ENCODE measurements at regions not wholly inside any gene's neighbourhood (a gene's known extent, or its start where the extent isn't known, plus 50 kb on each side); places are given as distances from the start of the nearest gene placed in this dataset.

DNA sequence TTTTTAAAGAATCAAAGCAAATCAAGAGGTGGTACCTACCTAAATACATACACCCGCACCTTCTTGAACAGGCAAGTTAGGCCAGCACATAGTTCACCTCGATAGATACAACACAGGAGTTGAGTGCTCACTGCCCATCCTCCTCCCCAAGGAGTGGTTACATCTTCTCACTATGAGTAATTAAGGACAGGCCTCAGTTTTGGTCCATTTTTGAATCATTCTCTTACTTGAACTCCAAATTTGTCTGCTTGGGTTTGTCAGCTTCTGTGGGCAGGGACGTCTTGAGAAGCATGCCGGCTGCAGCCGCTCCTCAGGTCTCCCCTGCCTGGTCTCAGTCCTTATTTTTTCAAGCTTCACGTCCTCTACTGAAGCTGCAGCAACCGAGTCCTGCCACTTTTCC lies 190.6 kb upstream of the RBPJ start:
- no peak for DNase-seq (ENCODE audit: low read depth, low spot score)
- H3K27ac ChIP-seq: no peak overlapping the region

DNA sequence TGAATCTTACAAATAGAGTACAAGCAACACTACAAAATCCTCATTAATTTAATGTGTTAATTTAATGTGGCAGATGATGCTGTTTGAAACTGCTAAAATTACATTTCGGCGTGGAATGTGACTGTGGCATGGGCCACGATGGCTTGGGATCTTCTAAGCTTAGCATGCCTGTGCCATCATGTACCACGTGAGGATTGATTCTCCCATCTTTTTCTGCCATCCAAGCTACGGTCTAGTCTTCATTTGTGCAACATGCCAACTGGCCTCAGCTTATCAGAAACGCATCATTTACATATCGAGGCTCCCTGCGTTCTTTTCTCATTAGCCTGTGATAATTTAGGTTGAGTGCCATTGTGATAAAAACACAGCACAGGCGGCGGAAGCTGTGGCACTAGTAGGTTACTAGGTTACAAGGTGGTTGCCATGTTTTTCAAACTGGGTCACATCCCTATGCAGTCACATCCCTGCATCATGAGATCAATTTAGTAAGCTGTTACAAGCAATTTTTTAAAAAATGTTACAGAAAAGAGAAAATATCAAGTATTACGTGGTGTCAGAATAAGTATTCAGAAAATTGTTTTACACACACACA lies 189.9 kb upstream of the RBPJ start:
- H3K27ac ChIP-seq: no peak overlapping the region
- DNase-seq (ENCODE audit: low read depth, low spot score): no peak

DNA sequence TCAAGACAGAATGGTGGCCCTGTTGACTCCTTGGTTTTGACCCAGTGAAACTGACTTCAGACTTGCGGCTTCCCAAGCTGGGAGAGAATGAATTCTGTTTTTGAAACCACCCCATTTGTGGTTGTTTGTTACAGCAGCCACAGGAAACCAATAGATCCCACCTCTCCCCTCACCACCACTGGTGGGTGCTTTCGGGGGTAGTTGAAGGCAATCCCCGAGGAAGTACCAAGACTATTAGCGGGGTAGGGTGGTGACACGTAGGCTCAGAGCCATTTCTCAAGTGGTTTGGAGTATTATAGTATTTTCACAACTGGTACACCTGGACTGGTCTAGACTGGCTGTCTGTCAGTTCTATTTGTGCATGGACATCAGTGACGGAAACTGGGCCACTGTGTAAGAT lies 189.1 kb upstream of the RBPJ start:
- no peak for DNase-seq (ENCODE audit: low read depth, low spot score)

DNA sequence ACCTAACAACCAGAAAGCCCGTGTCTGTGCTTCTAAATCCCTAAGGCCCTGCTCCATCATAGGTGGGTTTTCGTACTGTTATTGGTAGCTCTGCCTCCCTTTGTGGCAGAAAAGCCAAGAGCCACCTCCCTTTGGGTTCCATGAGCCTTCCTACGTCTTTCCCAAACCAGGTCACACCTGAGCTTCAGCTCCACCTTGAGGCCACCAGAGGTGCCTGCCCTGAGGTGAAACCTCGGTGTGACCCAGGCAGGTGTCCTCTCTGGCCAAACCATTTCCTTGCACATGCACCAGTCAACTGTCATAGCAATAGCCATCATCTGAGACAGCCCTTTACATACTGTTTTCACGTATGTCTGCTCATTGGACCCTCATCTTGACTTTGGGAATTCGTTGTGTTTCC lies 188.0 kb upstream of the RBPJ start:
- DNase-seq (ENCODE audit: low read depth, low spot score): no peak
- no peak overlapping the region for H3K27ac ChIP-seq

More for the DNA sequence above, 189.1 kb upstream of the RBPJ start:
- H3K27ac ChIP-seq: no peak overlapping the region

DNA sequence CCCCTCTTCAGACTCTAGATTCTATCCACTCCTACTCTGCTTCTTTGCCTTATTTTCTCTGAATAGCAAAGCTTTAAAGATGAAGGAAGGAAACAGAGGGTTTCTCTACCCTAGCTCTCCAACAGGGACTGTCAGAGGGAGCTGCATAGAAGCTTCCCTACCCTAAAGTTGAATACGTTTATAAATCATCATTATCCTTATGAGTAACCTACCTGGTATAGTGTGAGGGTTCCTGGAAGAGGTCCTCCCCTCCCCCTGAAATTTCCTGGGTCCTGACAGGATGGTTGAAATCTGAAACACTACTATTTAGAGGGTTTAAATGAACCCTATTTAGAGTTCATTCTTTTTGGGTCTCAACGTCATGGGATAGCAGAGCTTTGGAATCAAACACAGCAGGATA lies 187.0 kb upstream of the RBPJ start:
- H3K27ac ChIP-seq: no peak overlapping the region
- DNase-seq (ENCODE audit: low read depth, low spot score): no peak

DNA sequence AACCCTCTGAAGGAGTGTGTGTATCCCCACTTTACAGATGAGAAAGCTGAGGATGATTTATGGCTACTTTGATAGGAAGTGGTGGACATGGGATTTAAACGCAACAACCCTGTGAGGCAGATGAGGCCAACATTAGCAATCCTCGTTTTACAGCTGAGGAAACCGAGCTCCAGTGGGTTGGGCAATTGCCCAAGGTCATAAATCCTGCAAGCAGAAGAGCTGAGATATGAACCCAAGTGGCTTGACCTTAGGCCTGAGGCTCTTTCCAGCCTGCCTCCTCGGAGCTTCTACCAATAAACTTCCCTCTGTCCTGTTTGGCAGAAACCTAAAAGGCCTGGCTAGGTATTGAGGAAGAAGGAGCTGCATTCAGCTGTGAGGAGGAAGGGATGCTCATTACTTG lies 185.5 kb upstream of the RBPJ start:
- DNase-seq (ENCODE audit: low read depth, low spot score): no peak
- H3K27ac ChIP-seq: no peak overlapping the region

DNA sequence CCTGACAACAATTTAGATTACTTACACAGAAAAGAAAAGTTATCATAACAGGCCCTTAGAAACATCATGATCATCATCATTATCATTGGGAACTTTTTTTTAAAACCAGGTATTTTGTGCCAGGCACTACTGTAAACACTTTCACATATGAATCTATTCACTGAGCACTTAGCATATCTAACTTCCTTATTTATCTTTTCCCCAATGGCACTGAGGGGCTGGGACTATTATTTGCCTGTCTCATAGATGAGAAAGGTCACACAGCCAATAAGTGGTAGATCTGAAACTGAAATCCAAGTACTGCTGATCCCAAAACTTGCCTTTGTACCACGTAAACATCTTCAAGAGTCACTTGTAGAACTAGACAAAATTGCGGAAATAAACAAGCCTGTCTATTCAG lies 184.2 kb upstream of the RBPJ start:
- no peak overlapping the region for H3K27ac ChIP-seq
- DNase-seq (ENCODE audit: low read depth, low spot score): no peak

DNA sequence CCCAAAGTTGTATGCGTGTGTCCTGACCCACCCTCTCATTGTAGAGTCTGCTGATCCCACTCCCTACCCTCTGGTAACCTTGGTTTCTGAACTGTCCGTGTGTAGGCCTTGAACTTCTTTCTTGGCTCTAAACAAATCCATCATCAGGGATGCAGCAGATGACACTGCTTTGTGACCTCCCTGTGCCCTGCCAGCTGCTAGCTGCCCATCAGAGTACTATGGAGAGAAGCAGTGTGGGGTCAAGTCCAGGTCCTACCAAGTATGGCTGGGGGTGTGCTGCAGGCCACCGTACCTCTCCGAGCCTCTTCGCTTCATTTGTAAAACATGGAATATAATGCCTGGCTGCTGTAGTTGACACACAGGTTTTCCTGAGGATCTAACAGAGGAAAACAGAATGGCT lies 183.5 kb upstream of the RBPJ start:
- H3K27ac ChIP-seq: no peak overlapping the region
- no peak for DNase-seq (ENCODE audit: low read depth, low spot score)

DNA sequence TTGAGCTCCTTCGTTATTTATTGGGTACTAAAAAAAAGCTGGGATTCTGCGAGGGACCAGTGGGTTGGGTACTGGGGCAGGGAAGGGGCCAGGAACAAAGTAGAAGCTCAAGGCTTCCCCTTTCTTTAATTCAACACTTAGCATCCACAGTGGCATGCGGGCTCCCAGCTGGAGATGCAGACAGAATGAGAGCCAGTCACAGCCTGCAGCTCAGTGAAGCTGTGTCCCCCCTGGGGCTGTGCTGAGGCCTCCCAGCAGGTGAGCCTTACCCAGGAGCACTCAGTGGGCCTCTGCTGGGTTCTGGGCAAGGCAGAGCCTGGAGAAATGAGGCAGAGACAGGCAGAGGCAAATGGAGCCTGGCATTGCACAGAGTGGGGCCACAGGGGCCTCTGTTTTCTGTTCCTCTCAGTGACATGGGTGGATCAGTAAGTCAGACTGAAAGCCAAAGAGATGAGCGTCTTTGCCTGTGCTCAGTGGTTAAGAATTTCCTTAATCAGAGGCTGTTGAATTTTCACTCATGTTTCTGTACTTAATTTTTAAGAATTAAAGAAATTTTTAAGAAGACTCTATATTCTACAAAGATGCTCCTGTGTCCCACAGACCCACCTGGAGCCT lies 181.4 kb upstream of the RBPJ start:
- no peak overlapping the region for H3K27ac ChIP-seq
- DNase-seq (ENCODE audit: low read depth, low spot score): no peak

DNA sequence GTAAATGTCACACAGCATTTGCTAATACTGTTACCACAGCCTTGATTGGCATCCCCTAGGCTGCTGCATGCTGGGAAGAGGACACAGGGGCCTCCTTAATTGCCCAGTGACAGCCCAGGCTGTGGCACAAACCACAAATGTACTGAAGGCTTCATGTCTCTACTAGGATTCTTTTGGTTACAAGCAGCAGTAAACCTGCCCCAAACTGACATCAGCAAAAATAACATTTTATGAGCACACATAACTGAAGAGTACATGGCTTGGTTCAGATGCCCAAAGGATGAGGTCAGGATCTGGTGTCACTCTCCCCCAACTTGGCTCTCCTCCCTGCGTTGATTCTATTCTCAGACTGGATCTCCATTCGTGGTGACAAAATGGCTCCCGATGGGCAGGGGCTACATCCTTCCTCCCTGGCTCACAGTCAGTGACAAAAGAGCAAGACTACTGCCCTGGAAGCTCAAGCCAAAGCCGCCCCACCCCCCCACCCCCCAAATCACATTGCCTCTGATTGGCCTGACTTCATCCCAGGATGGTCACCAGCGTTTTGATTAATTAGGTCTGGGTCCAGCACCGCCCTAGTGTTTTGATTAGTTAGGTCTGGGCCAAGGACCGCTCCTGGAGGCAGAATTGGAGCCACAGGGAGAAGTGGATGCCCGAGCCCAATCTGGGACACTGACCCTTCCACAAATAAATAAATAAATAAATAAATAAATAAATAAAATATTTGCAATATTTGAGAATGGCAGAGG lies 180.5 kb upstream of the RBPJ start:
- H3K27ac ChIP-seq: no peak overlapping the region
- DNase-seq (ENCODE audit: low read depth, low spot score): no peak

DNA sequence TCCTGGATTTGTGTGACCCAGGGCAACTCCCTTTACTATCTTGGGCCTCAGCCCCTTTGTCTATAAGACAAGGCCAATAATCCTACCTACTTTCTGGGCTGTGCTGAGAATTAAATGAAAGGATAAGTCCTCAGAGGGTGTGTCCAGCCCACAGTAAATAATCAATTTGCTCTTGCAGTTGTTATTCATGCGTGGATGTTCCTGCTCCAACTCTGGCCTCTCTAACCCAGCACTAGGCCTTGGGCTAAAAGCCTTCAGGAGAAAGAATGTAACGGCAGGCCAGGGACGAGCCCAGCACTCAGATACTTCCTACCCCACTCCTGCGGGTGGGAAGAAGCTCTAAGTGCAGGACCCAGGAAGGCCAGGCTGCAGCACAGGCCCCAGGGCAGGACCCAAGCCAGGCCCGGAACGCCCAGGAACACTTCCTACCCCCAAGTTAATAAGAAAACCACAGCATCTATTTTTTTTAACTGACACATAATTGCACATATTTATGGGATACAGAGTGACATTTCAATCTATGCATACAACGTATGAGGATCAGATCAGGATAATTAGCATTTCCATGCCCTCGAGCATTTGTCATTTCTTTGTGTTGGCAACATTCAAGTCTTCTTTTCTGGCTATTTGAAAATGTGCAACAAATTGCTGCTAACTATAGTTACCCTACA lies 179.6 kb upstream of the RBPJ start:
- H3K27ac ChIP-seq: no peak overlapping the region
- no peak for DNase-seq (ENCODE audit: low read depth, low spot score)

DNA sequence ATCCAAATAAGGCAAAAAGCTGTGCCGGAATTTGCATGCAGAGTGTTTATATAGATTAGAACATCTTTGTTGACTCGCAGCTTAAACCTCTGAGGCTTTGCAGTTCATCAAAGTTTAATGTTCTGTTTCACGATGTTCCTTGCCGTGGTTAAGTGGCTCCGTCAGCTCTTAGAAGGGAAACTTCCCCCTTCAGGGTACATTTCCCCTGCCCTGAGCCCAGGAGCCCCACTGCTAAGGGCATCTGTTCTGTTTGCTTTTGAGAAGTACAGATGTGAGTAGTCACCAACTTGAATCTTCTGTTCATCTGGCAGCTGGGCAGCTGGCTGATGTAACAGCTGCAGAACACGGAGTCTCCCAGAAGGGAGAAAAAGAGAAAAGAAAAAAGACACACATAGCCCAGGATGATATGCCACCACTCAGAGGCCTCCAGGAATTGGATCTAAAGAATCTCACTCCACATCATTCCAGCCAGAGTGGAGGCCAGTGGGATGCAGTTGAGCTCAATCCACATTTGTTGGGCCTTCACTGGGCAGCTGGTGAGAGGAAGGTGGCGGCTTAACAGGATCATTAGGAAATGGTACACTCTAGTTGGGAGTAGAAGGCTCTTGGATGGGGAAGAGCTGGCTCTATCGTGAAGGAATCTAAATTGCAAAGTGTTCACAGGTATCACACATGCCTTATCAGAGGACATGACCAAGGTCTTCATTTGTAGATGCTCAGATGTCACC lies 178.7 kb upstream of the RBPJ start:
- DNase-seq (ENCODE audit: low read depth, low spot score): no peak
- H3K27ac ChIP-seq: no peak overlapping the region

DNA sequence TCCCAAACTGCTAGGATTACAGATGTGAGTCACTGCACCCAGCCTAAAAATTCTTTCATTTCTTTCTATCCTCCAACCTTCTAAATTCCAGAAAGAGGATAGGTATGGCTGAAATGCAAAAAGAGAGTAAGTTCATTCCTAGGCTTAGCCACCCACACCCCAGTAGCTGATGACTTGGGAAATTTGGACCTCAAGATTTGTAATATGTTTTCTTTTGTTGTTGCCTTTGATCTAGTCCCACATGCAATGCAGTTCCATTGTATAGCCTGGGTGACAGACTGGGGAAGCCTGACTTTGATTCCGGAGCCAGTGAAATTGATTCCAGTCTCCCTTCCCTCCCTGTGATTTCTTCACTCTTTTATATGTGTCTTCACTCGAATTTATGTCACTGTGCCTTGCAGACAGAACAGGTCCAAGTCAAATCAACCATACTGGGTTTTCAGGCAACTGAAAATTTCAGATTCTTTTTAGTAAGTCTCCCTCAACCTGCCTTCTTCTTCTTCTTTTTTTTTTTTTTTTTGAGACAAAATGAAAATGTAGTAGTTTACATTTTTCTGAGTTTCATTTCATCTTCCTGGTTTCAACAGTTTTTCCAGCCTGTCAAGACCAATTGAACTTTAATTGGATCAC lies 176.2 kb upstream of the RBPJ start:
- DNase-seq (ENCODE audit: low read depth, low spot score): no peak
- H3K27ac ChIP-seq: no peak overlapping the region

DNA sequence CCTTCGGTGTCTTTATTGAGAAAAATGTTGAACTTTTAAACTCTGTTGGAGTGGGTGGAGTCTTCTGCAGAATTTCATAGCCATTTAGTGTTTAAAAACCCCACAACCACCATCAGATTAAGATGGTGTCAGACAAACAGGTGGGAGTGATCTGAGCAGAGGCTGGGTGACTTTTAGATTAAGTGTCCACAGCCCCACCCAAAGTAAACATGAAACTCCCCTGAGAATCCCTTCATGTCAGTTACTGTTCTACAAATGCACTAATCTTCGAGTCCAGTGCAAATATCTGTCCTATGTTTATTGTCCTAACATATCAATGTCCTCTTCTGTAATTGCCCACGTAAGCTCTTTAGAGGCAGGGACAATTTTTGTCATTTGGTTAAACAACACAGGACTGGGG lies 175.6 kb upstream of the RBPJ start:
- H3K27ac ChIP-seq: no peak overlapping the region
- no peak for DNase-seq (ENCODE audit: low read depth, low spot score)

DNA sequence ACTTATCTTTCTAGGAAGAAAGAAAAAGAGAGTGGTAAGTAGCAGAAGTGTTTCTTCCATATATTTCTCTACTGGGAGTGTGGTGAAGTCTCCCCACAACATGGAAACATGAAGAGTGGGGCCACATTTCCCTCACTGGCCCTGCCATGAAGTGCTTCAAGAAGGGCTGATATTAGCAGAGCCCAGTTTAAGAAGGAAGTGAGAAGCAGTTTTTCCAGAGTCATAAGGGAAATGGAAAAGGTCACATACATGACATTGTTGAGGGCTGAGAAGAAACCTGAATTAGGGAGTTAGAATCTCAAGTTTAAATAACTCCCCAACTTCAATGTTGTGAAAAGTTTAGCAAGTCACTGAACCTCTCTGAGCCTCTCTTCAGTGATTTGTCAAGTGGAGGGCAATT lies 171.9 kb upstream of the RBPJ start:
- no peak overlapping the region for H3K27ac ChIP-seq
- no peak for DNase-seq (ENCODE audit: low read depth, low spot score)

DNA sequence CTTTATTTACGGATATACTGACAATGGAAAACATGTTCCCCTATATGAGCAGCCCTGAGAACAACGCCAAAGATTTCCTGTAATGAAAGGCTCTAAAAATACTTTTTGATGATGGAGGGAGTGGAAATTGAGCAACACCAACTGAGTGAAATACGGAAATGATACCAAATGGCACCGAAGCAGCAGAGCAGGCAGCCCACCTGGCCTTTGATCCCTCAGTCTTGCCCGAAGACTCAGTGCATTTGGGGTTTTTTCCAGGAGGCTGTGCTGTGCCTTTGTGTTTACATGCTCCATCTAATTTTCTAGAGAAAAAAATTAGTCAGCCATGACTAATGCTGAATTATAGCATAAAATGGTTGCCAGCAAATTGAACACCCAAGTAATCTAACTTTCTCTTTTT lies 169.9 kb upstream of the RBPJ start:
- no peak for DNase-seq (ENCODE audit: low read depth, low spot score)
- no peak overlapping the region for H3K27ac ChIP-seq

DNA sequence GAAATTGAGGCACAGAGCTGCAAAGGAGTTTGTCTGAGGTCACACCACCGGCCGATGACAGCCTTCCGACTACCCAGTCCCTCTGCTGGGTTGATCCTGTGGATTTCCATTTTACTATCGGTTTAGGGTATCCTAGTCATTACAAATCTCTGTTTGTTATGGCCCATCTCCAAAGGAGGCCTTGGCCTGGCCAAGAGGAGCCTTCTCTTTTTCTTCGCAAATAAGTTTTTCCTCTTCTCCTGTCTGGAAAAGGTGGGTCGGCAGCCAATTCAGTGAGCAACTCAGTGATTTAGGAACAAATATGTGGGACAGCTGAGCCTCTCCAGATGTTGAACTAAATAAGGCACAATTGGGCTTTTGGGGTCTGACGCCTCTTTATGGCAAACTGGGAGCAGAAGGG lies 169.2 kb upstream of the RBPJ start:
- DNase-seq (ENCODE audit: low read depth, low spot score): no peak
- no peak overlapping the region for H3K27ac ChIP-seq

DNA sequence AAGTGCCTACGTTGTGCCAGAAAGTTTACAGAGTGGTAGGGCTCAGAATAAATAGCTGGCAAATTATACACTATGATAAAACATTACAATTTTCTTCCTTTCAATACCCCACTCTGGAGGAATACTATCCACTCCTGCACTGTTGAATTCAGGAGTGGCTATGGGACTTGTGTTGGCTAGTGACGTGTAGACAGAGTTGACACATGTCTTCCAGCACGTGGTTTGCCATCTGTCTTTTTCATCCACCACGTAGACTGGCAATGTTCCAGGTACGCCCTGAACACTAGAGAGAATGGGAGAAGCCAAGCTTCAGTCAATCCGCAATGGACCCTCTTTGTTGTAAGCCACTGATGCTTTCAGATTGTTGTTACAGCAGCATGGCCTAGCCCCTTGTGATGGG lies 168.8 kb upstream of the RBPJ start:
- DNase-seq (ENCODE audit: low read depth, low spot score): no peak
- no peak overlapping the region for H3K27ac ChIP-seq

DNA sequence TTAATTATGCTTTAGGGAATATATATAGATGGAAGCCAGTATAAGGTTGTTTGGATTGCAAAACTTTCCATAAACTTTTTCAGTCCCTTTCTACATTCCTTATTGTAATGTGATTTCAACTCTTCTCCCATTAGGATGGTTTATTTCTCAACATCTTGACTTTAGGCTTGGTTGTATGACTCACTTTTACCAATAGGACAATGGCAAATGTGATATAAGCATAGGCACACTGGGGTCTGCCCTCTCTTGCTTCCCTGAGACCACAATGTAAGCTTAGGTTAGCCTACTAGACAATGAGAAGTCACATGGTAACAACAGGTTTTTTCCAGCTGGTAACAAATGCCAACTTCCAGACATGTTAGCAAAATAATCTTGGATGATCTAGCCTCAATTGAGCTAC lies 163.3 kb upstream of the RBPJ start:
- no peak for DNase-seq (ENCODE audit: low read depth, low spot score)
- no peak overlapping the region for H3K27ac ChIP-seq

DNA sequence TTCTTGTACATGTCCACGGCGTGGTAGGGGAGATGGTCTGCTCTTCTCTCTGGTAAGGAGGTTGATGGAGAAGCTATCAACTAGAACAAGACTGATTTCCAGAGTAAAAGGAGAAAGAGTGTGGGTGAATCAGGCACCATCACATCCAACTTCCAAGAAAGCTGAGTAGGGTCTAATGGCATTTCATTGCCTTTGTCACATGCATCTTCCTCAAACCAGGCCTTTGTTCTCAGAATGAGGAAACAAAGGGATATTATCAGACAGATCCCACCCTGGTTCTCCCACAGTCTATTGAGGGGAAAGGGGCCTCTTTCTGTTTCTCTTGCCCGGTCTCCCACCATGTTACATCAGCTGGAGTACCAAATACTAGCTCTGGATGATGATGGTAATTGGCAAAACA lies 160.2 kb upstream of the RBPJ start:
- no peak for DNase-seq (ENCODE audit: low read depth, low spot score)

More for the DNA sequence above, 160.2 kb upstream of the RBPJ start:
- H3K27ac ChIP-seq: no peak overlapping the region

Measured in epithelial cell of prostate (primary cell).